ENCODE measurements at regions not wholly inside any gene's neighbourhood (a gene's known extent, or its start where the extent isn't known, plus 50 kb on each side); places are given as distances from the start of the nearest gene placed in this dataset.

GRCh38 chr4:25485104-25485503 lies 108.0 kb downstream of the ANAPC4 start:
- TF ChIP-seq POLR2AphosphoS5 (IDR thresholded peaks at IDR 0.05): no peak
- no peak for TF ChIP-seq POLR2A (IDR thresholded peaks at IDR 0.05)
- TF ChIP-seq CTCF (IDR thresholded peaks at IDR 0.05): no peak
